Activated T-helper 2 cell treated with anti-CD3 and anti-CD28 coated beads, Interferon-gamma antibody, Interleukin-2, Interleukin-4, amounts not matched to agents 10 μg/mL and 5 μg/mL and 100 μg/mL, durations not matched to agents 14 hours and 24 hours and 36 hours (primary cell): ENCODE measurements at regions not wholly inside any gene's neighbourhood (a gene's known extent, or its start where the extent isn't known, plus 50 kb on each side); places are given as distances from the start of the nearest gene placed in this dataset.

Source experiments
- DNase-seq: peaks from one replicate; pipeline ENCODE4 v3.0.0; 2021; ENCODE audit warnings: low spot score
- H3K27ac Mint-ChIP-seq: one replicate; pipeline ENCODE4 v1.8.0; 2021; ENCODE audit warnings: mixed read lengths
- H3K27me3 Mint-ChIP-seq: one replicate; pipeline ENCODE4 v1.8.0; 2021; ENCODE audit warnings: low read depth, mixed read lengths
- H3K36me3 Mint-ChIP-seq: one replicate; pipeline ENCODE4 v1.8.0; 2021; ENCODE audit warnings: low read depth, mixed read lengths
- H3K4me1 Mint-ChIP-seq: one replicate; pipeline ENCODE4 v1.8.0; 2021; ENCODE audit warnings: low read depth, mixed read lengths
- H3K4me3 Mint-ChIP-seq: one replicate; pipeline ENCODE4 v1.8.0; 2021; ENCODE audit warnings: low read depth, mild to moderate bottlenecking, moderate library complexity, mixed read lengths
- H3K9me3 Mint-ChIP-seq: one replicate; pipeline ENCODE4 v1.8.0; 2021; ENCODE audit warnings: mixed read lengths
- intact Hi-C: fragments of 100-400 bp; cut with micrococcal nuclease; formaldehyde crosslinking; loops from one replicate; pipeline ENCODE4 v1.15.1; 2023

- Mint-ChIP-seq H3K27ac (no peak overlapping the region), H3K36me3 (no peaks in the 10 kb centered on the region), H3K27me3 (no peaks in the 10 kb centered on the region), H3K9me3 (no peaks in the 10 kb centered on the region), H3K4me3 (no peak overlapping the region), H3K4me1 (no peaks in the 10 kb centered on the region)
- DNase-seq, result no peak
- intact Hi-C loops, result no loop called here
Measured at GRCh38 chr22:49091917-49092545, 735.6 kb downstream of the BRD1 start.

GRCh38 chr22:49091451-49091850, 736.2 kb downstream of the BRD1 start:
- no peak overlapping the region for H3K4me3 Mint-ChIP-seq
- no peak for DNase-seq
- no peaks in the 10 kb centered on the region for H3K27me3 Mint-ChIP-seq
- H3K9me3 Mint-ChIP-seq, result no peaks in the 10 kb centered on the region
- no peaks in the 10 kb centered on the region for H3K4me1 Mint-ChIP-seq
- intact Hi-C loops, result no loop called here
- H3K36me3 Mint-ChIP-seq, result no peaks in the 10 kb centered on the region
- H3K27ac Mint-ChIP-seq, result no peak overlapping the region

GRCh38 chr22:49090853-49091135, 736.9 kb downstream of the BRD1 start:
- H3K27ac Mint-ChIP-seq, result no peak overlapping the region
- H3K27me3 Mint-ChIP-seq, result no peaks in the 10 kb centered on the region
- intact Hi-C loops, result no loop called here
- H3K36me3 Mint-ChIP-seq, result no peaks in the 10 kb centered on the region
- DNase-seq, result no peak
- no peak overlapping the region for H3K4me3 Mint-ChIP-seq
- H3K9me3 Mint-ChIP-seq, result no peaks in the 10 kb centered on the region
- H3K4me1 Mint-ChIP-seq, result no peaks in the 10 kb centered on the region

- Mint-ChIP-seq H3K27ac (no peak overlapping the region), H3K4me3 (no peak overlapping the region), H3K27me3 (no peaks in the 10 kb centered on the region), H3K36me3 (no peaks in the 10 kb centered on the region), H3K4me1 (no peaks in the 10 kb centered on the region), H3K9me3 (no peaks in the 10 kb centered on the region)
- intact Hi-C loops, result no loop called here
- DNase-seq, result no peak
Measured at GRCh38 chr22:49090061-49090852, 737.4 kb downstream of the BRD1 start.

GRCh38 chr22:49088801-49089791, 738.6 kb downstream of the BRD1 start:
- no peaks in the 10 kb centered on the region for H3K9me3 Mint-ChIP-seq
- no peak overlapping the region for H3K4me3 Mint-ChIP-seq
- H3K27ac Mint-ChIP-seq, result no peak overlapping the region
- H3K36me3 Mint-ChIP-seq, result no peaks in the 10 kb centered on the region
- H3K27me3 Mint-ChIP-seq, result no peaks in the 10 kb centered on the region
- DNase-seq, result no peak
- intact Hi-C loops, result no loop called here
- H3K4me1 Mint-ChIP-seq, result no peaks in the 10 kb centered on the region

- no peak overlapping the region for H3K27ac Mint-ChIP-seq
- H3K4me1 Mint-ChIP-seq, result no peaks in the 10 kb centered on the region
- H3K9me3 Mint-ChIP-seq, result no peaks in the 10 kb centered on the region
- no peaks in the 10 kb centered on the region for H3K36me3 Mint-ChIP-seq
- H3K4me3 Mint-ChIP-seq, result no peak overlapping the region
- no peaks in the 10 kb centered on the region for H3K27me3 Mint-ChIP-seq
- intact Hi-C loops, result no loop called here
- no peak for DNase-seq
Measured at GRCh38 chr22:49087716-49088601, 739.7 kb downstream of the BRD1 start.

GRCh38 chr22:49087198-49087597, 740.5 kb downstream of the BRD1 start:
- Mint-ChIP-seq H3K27ac (no peak overlapping the region), H3K27me3 (no peaks in the 10 kb centered on the region), H3K9me3 (no peaks in the 10 kb centered on the region), H3K36me3 (no peaks in the 10 kb centered on the region), H3K4me1 (no peaks in the 10 kb centered on the region), H3K4me3 (no peak overlapping the region)
- DNase-seq, result no peak
- intact Hi-C loops, result no loop called here

- no peak overlapping the region for H3K4me3 Mint-ChIP-seq
- H3K4me1 Mint-ChIP-seq, result no peaks in the 10 kb centered on the region
- no peaks in the 10 kb centered on the region for H3K36me3 Mint-ChIP-seq
- no peak for DNase-seq
- H3K27me3 Mint-ChIP-seq, result no peaks in the 10 kb centered on the region
- no peak overlapping the region for H3K27ac Mint-ChIP-seq
- intact Hi-C loops, result no loop called here
- no peaks in the 10 kb centered on the region for H3K9me3 Mint-ChIP-seq
Measured at GRCh38 chr22:49086606-49087157, 741.0 kb downstream of the BRD1 start.

- H3K4me1 Mint-ChIP-seq, result no peaks in the 10 kb centered on the region
- no peaks in the 10 kb centered on the region for H3K9me3 Mint-ChIP-seq
- intact Hi-C loops, result no loop called here
- no peak for DNase-seq
- no peak overlapping the region for H3K4me3 Mint-ChIP-seq
- H3K27me3 Mint-ChIP-seq, result no peaks in the 10 kb centered on the region
- H3K36me3 Mint-ChIP-seq, result no peaks in the 10 kb centered on the region
- no peak overlapping the region for H3K27ac Mint-ChIP-seq
Measured at GRCh38 chr22:49086181-49086580, 741.5 kb downstream of the BRD1 start.

GRCh38 chr22:49084206-49084605, 743.5 kb downstream of the BRD1 start:
- H3K4me3 Mint-ChIP-seq, result no peak overlapping the region
- no peaks in the 10 kb centered on the region for H3K36me3 Mint-ChIP-seq
- H3K4me1 Mint-ChIP-seq, result no peaks in the 10 kb centered on the region
- no peak for DNase-seq
- H3K27me3 Mint-ChIP-seq, result no peaks in the 10 kb centered on the region
- no peaks in the 10 kb centered on the region for H3K9me3 Mint-ChIP-seq
- H3K27ac Mint-ChIP-seq, result no peak overlapping the region
- intact Hi-C loops, result no loop called here

GRCh38 chr22:49083607-49084006, 744.1 kb downstream of the BRD1 start:
- no peak for DNase-seq
- Mint-ChIP-seq H3K4me3 (no peak overlapping the region), H3K27ac (no peak overlapping the region), H3K9me3 (no peaks in the 10 kb centered on the region), H3K36me3 (no peaks in the 10 kb centered on the region), H3K27me3 (no peaks in the 10 kb centered on the region), H3K4me1 (no peaks in the 10 kb centered on the region)
- intact Hi-C loops, result no loop called here

- intact Hi-C loops, result no loop called here
- DNase-seq, result no peak
- Mint-ChIP-seq H3K27ac (no peak overlapping the region), H3K9me3 (no peaks in the 10 kb centered on the region), H3K36me3 (no peaks in the 10 kb centered on the region), H3K4me1 (no peaks in the 10 kb centered on the region), H3K4me3 (no peak overlapping the region), H3K27me3 (no peaks in the 10 kb centered on the region)
Measured at GRCh38 chr22:49082451-49082850, 745.2 kb downstream of the BRD1 start.
